Epidermal melanocyte (primary cell): ENCODE measurements at regions not wholly inside any gene's neighbourhood (a gene's known extent, or its start where the extent isn't known, plus 50 kb on each side); places are given as distances from the start of the nearest gene placed in this dataset.
"Not testable (repeated sequence)": the region's sequence is repeated elsewhere in the genome, so short reads cannot be mapped to it uniquely, and the experiment has no call there.

Source experiments
- DNase-seq: peaks from one replicate; pipeline ENCODE4 v3.0.0; 2011; ENCODE audit warnings: low spot score; ENCODE audit not compliant: insufficient read length

DNA sequence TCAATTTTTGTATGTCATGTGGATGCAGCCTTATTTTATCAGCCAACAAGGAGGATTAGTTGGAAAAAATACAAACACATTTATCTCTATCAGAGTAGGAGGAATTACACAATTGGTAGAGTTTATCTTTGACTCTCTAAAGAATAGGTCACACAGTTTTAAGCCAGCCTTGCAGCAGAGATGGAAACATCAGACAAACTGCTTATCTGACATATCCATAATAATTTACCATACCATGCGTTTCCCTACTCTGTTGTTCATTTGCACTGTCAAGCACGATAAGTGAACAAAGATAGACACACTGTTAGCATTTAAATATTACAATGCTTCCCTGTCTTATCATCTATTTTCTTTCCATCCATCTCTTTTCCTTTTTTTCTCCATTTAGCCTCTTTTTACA lies 283.7 kb upstream of the SMIM30 start:
- no peak for DNase-seq

DNA sequence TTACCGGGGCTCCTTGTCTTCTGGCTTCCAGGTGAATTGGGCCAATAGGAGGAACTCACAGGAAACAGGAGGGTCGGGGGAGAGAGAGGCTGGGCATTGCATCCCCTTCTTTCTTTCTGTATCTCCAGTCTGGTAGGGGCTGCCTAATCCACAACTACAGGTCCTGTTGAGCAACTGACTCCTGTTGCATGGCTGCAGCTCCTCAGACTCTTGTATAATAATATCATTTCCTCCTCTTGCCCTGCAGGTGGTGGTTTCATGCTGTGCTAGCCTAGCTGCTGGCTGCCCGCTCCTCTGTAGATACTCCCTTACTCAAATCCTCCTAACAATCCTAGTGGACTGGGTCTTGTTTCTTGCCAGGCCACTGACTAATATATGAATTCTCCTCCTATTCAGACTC lies 276.5 kb upstream of the SMIM30 start:
- DNase-seq, result no peak

DNA sequence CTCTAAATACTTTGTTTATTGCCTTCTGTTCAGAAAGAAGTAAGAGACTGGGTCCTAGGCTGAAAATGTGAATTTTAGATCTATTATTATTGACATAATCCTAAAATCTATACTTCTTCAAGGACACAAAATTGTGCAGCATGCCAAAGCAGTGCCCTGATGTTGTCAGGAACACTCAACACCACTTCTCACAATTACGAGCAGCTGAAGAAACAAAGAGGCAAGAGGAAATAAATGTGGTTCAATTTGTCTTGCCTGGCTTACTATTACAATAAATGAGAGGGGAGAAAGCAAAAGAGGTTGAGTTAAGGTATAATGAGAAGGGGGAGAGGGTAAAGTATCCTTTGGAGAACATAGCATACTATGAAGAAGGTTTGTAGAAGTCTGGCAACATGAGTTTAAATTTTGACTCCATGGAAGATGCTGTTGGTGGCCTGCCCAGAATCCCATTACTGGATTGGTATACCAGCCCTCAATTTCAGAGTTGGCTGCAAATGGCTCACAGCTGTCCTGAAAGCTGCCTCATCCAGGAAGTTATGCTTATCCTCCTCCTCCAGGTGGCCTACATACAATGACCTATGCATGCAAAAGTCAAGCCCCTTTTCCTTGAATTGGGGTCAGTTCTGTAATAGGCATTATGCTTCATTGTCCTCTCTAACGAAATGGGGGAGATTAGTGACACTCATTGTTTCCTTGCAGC lies 274.6 kb upstream of the SMIM30 start:
- no peak for DNase-seq

DNA sequence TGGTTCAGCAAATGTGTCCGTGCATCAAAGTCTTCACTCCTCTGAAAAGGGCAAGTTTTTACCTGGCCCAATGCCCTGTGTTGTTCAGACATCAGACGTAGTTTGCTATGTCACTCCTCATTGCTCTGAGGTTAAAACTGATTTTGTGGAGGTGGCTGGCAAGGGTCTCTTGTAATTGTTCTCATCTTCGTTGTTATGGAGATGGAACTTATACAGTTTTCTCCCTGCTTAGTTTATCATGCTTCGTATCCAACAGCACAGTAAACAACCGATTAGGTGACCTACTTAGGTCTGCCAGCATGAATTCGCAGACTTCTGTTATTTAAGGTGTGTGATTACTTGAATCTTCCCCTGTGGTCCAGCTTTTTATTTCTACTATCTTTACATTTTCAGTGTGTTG lies 274.1 kb upstream of the SMIM30 start:
- DNase-seq, result no peak

DNA sequence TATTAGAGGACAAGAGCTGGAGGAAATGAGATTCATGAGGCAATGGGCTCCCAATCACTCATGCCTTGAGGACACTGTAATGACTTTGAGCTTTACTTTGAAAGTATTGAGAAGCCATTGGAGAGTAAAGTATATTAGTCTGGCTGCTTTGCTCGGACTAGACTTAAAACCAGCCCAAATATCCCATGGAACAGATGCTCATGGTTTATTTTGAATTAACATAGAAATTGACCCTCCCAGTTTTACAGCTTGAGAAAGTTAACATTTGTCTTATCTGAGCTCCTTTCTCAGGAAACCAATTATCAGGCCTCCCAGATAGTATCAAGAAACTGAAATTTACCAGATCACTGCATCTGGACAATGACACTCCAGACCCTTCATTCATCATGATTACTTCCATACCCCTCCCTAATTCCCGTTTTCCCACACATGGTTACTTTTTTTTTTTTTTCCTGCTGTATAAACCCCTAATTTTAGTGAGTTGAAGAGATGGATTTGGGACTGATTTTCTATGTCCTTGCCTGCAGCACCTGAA lies 270.8 kb upstream of the SMIM30 start:
- DNase-seq, result no peak

DNA sequence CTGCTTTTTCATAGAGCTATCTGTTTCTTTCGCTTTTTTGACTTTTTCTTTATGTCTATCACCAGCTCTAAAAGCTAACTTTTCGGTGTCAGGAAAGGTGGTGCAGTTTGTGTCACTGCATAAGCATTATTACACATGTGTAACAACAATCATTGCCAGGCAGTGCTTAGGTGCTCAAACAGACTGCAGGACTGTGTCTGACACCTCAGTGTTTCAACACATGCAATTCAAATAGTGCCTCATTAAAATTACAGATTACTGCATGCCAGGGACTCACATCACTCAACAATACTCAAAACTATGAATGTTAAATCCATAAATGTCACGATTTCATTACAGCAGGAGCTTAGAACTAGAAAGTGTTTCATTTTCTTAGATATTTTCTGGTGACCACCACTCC lies 265.3 kb upstream of the SMIM30 start:
- DNase-seq, result no peak

DNA sequence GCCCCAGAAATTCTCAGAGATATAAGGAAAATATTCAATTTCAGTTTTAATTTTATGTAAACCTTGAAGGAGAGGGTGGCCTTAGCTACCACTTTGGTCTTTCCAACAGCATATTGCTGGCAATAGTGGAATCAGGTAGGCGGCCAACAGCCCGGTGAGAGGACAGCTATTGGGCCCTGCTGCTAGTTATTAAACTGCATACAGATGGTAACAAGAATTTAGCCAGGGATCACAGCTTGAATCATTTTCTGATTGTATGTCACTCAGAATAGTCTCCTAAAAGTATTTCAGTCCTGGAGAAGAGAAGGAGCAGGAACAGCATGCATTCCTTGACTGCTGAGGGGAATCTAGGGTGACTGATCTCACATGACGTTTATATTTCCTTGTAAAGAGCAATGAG lies 261.4 kb upstream of the SMIM30 start:
- DNase-seq, result no peak

DNA sequence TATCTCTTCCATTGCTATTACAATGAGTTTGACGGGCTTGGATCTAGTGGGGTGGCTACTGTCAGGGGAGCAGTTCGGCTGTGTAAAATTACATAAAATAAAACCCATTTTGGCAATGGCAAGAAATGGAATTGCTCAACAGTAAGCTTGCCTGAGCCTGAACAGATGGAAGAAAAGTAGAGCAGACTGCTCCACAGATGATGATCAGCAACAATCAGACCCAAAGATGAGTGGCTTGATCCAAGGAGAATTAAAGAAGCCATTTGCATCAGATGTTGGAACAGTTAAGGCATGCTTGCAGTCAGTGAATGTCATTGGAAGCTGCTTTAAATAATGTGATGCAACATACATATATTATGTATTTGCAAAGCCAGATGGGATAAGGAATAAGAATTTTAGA lies 256.6 kb upstream of the SMIM30 start:
- no peak for DNase-seq

DNA sequence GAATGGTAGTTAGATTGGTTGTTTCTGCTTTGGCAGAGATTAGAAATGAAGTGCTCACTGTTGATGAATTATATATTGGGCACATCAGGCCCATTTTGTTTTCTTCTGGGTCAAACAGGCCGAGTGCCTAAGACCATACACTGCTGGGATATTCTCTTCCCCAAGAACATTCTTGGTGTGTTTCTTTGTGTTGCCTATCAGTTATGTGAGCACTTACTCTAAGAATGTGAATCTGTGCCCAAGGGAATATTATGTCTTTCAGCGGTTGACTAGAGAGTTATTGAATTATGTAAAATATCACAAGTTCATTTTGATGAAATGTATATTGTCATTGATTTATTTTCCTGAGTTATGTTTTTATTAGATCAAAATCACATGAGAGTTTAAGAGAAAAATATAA lies 255.5 kb upstream of the SMIM30 start:
- no peak for DNase-seq

DNA sequence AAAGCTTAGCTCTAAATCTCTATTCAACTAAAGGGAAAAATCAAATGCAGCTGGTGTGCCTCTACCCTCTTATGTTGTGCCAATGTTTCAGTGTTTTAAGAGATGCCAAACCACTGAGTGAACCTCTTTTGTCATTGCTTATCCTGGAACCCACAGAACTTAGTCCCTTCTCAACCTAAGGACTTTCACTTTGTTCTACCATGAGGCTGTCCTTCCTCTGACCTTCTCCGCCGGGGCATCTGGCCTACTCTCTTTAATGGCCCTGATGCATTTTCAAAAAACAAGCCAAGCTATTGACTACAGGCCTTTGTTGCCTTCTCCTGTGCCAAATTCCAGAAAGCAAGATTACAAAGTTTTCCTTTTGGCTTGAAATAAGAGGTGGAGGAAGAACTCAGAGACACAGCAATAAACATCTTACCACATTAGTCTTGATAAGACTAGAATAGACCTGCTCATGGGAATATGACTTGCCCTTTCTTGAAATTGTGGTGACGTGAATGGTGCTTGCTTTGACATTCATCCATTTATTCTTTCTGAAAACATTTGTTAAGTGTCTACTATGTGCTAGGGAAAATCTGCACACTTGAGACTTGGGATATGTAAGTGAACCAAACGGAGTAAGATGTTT lies 253.2 kb upstream of the SMIM30 start:
- DNase-seq, result no peak

DNA sequence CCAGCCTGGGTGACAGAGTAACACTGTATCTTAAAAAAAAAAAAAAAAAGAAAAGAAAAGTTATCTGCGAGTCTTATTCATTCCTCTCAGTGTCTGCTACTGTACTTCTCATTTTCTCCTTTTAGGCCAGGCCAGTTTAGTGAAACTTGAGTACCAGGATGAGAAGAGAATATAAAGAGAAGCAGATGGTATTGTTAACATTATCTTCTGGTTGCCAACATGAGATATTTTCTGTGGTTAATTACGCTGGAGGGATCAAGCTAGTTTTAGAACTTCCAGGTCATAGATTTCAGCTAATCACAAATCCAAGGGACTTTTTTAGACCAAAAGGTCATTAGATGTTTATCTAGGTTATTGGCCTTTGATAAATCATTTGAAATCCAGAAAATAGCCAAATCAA lies 252.6 kb upstream of the SMIM30 start:
- DNase-seq, result no peak

DNA sequence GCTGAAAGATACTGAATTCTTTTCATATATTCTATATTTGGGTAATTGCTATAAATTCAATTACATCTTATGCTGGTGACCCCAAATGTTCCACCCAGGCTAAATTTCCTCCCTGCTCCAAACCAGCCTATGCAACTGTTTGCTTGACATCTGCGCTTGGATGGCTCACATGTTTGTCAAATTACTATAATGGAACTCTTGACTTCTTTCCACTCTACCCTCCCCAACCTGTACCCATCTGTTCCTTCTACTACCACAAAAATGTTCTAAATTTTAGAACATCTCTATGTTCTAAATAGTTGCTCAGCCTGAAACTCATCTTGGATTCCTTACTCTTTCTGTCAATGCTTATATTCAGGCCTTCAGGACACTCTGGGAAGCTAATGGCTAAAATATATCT lies 249.9 kb upstream of the SMIM30 start:
- DNase-seq, result no peak

DNA sequence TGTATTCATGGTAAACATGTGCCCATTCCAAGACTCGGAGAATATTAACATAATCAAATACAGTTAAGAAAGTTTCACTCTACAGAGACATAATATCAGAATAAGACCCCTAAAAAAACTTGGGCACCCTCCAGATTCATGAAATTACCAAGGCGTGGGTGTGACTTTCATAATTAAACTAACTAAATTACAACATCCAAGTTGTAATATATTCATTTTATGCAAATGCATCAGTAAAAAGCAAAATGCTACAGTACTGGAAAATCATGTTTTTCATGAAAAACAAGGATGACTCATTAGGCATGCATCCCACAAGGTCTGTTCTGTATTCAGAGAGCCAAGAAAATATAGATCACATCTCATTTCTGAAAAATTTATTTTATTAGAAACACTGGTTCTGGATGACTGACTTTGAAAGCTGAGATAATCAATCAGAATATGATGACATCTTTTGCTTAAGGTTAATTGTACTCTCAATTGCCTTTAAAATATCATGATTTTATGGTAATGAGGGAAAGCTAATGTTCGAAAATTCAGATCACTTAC lies 248.8 kb upstream of the SMIM30 start:
- no peak for DNase-seq

DNA sequence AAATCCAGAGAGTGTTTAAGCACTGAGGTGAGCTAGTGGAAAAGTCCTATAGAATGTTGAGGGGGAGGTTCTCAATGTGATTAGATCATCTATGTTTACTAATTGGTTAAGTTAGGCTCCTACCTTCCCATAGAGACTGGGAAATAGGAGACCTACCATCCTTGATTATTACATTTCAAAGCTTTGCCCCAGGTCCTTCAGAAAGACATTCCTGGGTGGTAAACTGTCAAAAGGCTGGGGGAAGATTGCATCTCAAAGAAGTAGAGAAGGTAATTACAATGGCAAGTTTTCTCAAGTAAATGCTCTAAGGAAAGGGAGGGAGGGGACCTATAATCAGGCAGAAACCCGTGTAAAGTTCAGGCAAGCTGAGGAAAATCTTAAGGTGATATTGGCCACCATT lies 247.8 kb upstream of the SMIM30 start:
- no peak for DNase-seq

DNA sequence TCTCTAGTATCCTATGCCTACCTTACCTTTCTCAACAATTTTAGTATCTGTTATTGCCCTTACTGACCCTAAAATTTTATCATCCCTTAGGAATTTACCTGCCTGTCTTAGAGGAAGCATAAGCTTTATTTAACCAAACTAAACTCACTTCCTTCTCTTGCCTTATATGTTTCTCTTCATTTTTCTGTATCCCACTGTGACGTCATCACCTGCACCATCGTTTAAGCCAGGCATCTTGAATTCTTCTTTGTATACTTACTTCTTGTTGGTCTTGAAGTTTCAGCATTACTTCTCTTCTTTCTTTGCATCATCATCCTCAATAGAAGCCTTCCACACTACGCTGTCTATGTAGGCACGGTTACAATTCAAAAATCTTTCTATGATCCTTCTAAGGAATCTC lies 231.0 kb upstream of the SMIM30 start:
- no peak for DNase-seq

DNA sequence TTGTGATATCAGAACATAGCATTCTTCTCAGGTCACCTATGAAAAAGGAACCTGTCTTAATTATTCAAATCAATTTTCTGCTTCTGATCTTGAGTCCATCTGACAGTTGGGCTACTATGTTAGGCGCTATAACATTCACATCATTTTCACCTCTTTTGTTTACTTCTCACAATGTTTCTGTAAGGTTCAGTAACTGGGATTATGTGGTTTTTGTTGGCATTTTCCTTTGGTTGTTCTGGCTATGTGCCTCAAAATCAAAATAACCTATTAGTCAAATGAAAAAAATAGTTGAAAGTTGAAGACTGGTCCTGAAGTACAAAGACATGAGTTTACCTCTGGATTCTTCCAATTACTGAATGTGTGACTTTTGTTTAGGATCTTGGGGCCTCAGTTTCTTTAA lies 221.3 kb upstream of the SMIM30 start:
- DNase-seq, result no peak

DNA sequence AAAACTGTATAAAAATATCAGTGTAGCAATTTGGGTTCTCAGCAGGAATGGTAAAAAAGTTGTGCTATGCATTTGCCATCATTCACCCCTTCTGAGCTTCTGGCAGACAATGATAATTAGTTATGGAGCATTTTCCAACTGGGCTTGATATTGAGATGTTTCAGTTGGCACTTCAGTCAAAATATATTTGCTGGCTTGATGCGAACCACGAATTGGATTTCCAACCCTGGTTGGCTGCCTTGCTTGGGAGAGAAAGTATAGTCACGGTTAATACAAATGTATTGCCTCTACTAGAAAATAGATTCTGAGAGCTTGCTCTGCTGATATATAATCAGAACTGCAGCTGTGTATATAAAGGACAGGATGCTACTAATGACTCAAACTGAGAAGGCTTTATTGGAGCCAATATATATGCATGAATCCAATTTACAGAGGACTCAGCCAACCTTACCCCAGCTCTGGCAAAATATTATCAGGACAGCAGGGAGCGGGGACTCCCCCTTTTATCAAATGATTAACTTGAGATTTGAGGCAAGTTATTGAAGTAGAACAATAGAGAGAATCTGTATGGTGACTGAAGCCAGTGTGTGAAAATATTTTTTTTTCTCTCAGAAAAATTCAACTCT lies 219.8 kb upstream of the SMIM30 start:
- no peak for DNase-seq

DNA sequence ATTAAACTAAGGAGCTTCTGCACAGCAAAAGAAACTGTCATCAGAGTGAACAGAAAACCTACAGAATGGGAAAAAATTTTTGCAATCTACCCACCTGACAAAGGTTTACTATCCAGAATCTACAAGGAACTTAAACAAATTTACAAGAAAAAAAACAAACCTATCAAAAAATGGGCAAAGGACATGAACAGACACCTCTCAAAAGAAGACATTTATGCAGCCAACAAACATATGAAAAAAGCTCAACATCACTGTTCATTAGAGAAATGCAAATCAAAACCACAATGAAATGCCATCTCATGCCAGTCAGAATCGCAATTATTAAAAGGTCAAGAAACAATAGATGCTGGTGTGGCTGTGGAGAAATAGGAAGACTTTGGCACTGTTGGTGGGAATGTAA lies 218.5 kb upstream of the SMIM30 start:
- not testable (repeated sequence) for DNase-seq

DNA sequence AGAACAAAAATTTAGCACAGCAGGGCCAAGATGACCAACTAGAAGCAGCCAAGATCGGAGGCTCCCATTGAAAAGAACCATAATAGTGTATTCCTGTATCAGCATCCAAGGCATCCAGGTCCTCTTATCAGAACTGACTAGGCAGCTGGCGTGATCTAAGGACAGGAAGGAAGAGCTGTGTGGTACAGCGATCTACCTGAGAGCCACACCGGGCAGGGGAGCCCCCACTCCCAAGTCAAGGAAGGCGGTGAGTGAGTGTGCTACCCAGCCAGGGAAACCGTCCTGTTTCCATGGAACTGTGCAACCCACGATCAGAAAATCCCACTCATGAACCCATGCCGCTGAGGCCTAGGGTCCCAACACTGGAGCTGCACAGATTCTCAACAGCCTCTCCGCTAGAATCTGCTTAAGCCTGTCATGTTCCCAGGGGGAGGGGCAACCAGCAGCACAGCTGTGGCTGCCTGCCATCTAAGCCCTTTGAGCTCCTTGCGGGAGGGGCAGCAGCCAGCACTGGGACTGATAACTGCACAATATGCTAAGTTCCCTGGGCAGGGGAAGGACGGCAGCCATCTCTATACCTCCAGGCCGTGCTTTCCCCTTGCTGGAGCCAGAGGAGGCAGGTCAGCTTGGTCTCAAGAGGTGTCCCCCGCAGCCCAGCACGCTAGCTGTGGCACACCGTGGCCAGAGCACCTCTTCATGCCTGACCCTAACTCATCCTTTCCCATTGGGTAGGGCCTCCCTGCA lies 213.0 kb upstream of the SMIM30 start:
- no peak for DNase-seq

DNA sequence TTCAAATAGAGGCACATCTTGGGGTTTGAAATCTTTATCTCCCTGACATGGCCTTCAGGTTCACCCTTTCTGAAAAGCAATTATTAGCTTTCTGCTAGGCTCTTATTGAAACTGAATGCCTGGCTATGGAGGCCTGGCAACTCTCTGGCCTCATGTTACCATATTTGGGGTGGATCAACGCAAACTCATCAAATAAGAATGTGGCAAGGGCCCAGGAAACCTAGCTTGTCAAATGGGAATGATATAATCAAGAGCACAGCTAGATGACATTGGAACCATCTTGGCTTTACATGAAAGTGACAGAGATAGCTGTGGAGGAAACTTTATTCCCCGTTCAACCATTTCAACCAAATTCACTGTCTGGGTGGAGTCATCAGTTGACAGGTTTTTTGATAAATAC lies 202.8 kb upstream of the SMIM30 start:
- no peak for DNase-seq

DNA sequence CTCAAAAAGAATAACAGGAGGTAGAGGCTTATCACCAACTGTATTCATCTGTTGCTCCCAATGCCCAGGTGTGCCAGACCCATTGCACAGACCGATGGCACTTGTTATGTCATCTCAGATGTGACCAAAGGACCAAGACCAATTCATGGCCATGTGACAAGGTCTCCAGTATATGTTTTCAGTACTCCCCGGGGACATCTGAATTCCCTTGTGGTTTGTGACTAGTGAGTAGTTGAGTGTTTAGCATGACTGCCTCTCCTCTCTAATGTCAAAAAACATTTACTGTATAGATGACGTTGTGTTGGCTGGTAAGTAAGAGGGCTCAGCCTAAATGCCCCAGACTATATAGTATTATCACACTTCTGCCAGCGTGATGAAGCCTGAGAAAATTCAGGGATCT lies 202.1 kb upstream of the SMIM30 start:
- no peak for DNase-seq

DNA sequence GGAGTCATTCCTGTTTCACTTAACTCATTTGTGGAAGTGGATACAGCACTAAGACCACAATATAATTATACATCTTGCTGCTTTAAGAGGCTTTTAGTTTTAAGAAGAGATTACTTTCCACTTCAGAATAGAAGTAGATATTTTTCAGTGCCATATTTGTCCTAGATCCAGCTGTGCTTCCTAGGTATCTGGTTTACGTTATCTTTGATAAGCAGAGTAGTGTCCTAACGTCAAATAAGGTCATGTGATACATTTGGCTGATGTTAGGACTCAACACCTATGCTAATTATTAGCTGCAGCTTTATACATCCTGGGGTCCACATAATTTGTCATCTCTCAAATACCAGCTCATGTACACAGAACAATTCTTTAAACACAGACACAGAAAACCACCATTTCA lies 196.2 kb upstream of the SMIM30 start:
- DNase-seq, result no peak
